ENCODE measurements at regions not wholly inside any gene's neighbourhood (a gene's known extent, or its start where the extent isn't known, plus 50 kb on each side); places are given as distances from the start of the nearest gene placed in this dataset.

DNA sequence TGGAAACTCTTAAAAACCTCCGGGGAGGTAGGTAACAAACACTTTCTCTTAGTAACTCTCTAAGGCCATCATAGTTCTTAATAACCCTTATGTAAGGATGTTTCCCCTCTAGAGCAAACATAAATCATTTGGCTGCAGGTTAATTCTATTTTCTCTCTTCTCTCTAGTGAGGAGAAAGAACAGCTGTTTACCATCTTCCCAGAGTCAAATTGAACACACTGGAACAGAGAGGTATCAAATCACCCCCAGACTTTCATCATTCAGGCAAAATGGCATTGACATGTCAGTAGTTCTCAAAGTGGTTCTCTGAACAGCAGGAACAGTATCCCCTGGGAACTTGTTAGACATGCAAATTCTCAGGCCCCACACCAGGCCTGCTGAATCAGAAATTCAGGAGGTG is 240.7 kb downstream of the MEIS1 start:
- H3K4me1 ChIP-seq (ENCODE audit: control insufficient read depth, insufficient read depth, low read length): no peaks in the 10 kb centered on the region
- peaks cover 0 to 2% of the 10 kb centered on the region in 2 donors for H3K27me3 Mint-ChIP-seq (ENCODE audit: low read depth in 2 of 2)
- no peak for ATAC-seq
- H3K4me3 Mint-ChIP-seq: no peak overlapping the region
- peaks cover 0 to 4% of the 10 kb centered on the region in 2 donors for H3K9me3 Mint-ChIP-seq
- H3K27ac Mint-ChIP-seq: no peak overlapping the region
- TF ChIP-seq, protein P1, sequence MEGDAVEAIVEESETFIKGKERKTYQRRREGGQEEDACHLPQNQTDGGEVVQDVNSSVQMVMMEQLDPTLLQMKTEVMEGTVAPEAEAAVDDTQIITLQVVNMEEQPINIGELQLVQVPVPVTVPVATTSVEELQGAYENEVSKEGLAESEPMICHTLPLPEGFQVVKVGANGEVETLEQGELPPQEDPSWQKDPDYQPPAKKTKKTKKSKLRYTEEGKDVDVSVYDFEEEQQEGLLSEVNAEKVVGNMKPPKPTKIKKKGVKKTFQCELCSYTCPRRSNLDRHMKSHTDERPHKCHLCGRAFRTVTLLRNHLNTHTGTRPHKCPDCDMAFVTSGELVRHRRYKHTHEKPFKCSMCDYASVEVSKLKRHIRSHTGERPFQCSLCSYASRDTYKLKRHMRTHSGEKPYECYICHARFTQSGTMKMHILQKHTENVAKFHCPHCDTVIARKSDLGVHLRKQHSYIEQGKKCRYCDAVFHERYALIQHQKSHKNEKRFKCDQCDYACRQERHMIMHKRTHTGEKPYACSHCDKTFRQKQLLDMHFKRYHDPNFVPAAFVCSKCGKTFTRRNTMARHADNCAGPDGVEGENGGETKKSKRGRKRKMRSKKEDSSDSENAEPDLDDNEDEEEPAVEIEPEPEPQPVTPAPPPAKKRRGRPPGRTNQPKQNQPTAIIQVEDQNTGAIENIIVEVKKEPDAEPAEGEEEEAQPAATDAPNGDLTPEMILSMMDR (IDR thresholded peaks at IDR 0.05): no peak
- H3K4me1 Mint-ChIP-seq: no peaks in the 10 kb centered on the region
- no peak for DNase-seq
- intact Hi-C loops (cut with micrococcal nuclease): no loop called here
- H3K36me3 Mint-ChIP-seq: no peaks in the 10 kb centered on the region
- H3K9me3 ChIP-seq (ENCODE audit: control insufficient read depth, insufficient read depth, low read length): no peaks in the 10 kb centered on the region
- H3K27ac ChIP-seq (ENCODE audit: low read length): no peak overlapping the region
- WGBS (ENCODE audit: insufficient coverage): 50% methylated on average over 1 of the region's 1 CpG
- no peaks in the 10 kb centered on the region for H3K27me3 ChIP-seq (ENCODE audit: control insufficient read depth, insufficient read depth, low read length)
- no peaks in the 10 kb centered on the region for H3K36me3 ChIP-seq (ENCODE audit: control insufficient read depth, insufficient read depth, low read length)
- H3K4me3 ChIP-seq (ENCODE audit: low read length): no peak overlapping the region

- Histone ChIP-seq H3K27ac (ENCODE audit: low read length) (no peak overlapping the region), H3K36me3 (ENCODE audit: control insufficient read depth, insufficient read depth, low read length) (no peaks in the 10 kb centered on the region), H3K27me3 (ENCODE audit: control insufficient read depth, insufficient read depth, low read length) (no peaks in the 10 kb centered on the region), H3K4me3 (ENCODE audit: low read length) (no peak overlapping the region), H3K4me1 (ENCODE audit: control insufficient read depth, insufficient read depth, low read length) (no peaks in the 10 kb centered on the region), H3K9me3 (ENCODE audit: control insufficient read depth, insufficient read depth, low read length) (no peaks in the 10 kb centered on the region)
- ATAC-seq (no peak), DNase-seq (no peak)
- Mint-ChIP-seq H3K36me3 (no peaks in the 10 kb centered on the region), H3K9me3 (peaks cover 0 to 4% of the 10 kb centered on the region in 2 donors), H3K4me1 (no peaks in the 10 kb centered on the region), H3K27me3 (ENCODE audit: low read depth in 2 of 2) (peaks cover 0 to 6% of the 10 kb centered on the region in 2 donors), H3K27ac (no peak overlapping the region), H3K4me3 (no peak overlapping the region)
- TF ChIP-seq, protein P1 (IDR thresholded peaks at IDR 0.05): no peak
- intact Hi-C loops (cut with micrococcal nuclease): no loop called here
- 75% methylated on average over 2 of the region's 2 CpGs for WGBS (ENCODE audit: insufficient coverage)
These were observed 244.5 kb downstream of the MEIS1 start for GRCh38 chr2:66679442-66679841.

DNA sequence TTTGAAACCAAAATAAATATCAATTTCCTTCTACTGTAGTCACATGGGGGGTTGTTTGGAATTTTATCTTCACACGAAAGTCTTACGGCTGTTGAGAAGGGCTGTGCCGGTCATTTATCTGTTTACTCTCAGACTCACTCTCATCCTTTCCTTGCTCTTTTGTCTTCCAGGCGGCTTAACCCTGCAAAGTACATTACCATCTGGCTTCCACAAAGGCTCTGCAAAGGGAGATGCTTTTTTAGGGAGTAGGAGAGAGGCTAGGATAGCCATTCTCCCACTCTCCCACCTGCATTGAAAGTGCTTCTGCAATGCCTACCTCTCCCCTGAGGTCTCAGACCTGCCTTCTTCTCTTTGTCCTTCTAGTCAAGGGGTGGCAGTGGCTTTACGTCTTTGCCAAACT is 247.6 kb downstream of the MEIS1 start:
- H3K4me3 Mint-ChIP-seq: no peak overlapping the region
- WGBS (ENCODE audit: insufficient coverage): 91% methylated on average over 4 of the region's 5 CpGs
- no peaks in the 10 kb centered on the region for H3K4me1 ChIP-seq (ENCODE audit: control insufficient read depth, insufficient read depth, low read length)
- no peaks in the 10 kb centered on the region for H3K36me3 Mint-ChIP-seq
- ATAC-seq (no peak), DNase-seq (no peak)
- H3K4me1 Mint-ChIP-seq: no peaks in the 10 kb centered on the region
- H3K27ac ChIP-seq (ENCODE audit: low read length): no peak overlapping the region
- H3K27me3 ChIP-seq (ENCODE audit: control insufficient read depth, insufficient read depth, low read length): no peaks in the 10 kb centered on the region
- intact Hi-C loops (cut with micrococcal nuclease): no loop called here
- H3K27me3 Mint-ChIP-seq (ENCODE audit: low read depth in 2 of 2): peaks cover 0 to 6% of the 10 kb centered on the region in 2 donors
- TF ChIP-seq, protein P1 (IDR thresholded peaks at IDR 0.05): no peak
- no peaks in the 10 kb centered on the region for H3K9me3 ChIP-seq (ENCODE audit: control insufficient read depth, insufficient read depth, low read length)
- H3K27ac Mint-ChIP-seq: no peak overlapping the region
- H3K4me3 ChIP-seq (ENCODE audit: low read length): no peak overlapping the region
- no peaks in the 10 kb centered on the region for H3K36me3 ChIP-seq (ENCODE audit: control insufficient read depth, insufficient read depth, low read length)
- H3K9me3 Mint-ChIP-seq: no peaks in the 10 kb centered on the region

GRCh38 chr2:66683064-66683463 is 248.1 kb downstream of the MEIS1 start:
- Mint-ChIP-seq H3K4me3 (no peak overlapping the region), H3K27ac (no peak overlapping the region), H3K27me3 (ENCODE audit: low read depth in 2 of 2) (peaks cover 0 to 6% of the 10 kb centered on the region in 2 donors), H3K36me3 (no peaks in the 10 kb centered on the region), H3K4me1 (no peaks in the 10 kb centered on the region), H3K9me3 (no peaks in the 10 kb centered on the region)
- no peak for DNase-seq
- H3K36me3 ChIP-seq (ENCODE audit: control insufficient read depth, insufficient read depth, low read length): no peaks in the 10 kb centered on the region
- no peak for ATAC-seq
- intact Hi-C loops (cut with micrococcal nuclease): no loop called here
- no peak overlapping the region for H3K27ac ChIP-seq (ENCODE audit: low read length)
- H3K9me3 ChIP-seq (ENCODE audit: control insufficient read depth, insufficient read depth, low read length): no peaks in the 10 kb centered on the region
- no peaks in the 10 kb centered on the region for H3K27me3 ChIP-seq (ENCODE audit: control insufficient read depth, insufficient read depth, low read length)
- WGBS (ENCODE audit: insufficient coverage): 84% methylated on average over 2 of the region's 3 CpGs
- H3K4me1 ChIP-seq (ENCODE audit: control insufficient read depth, insufficient read depth, low read length): no peaks in the 10 kb centered on the region
- no peak overlapping the region for H3K4me3 ChIP-seq (ENCODE audit: low read length)
- TF ChIP-seq, protein P1 (IDR thresholded peaks at IDR 0.05): no peak

All from natural killer cell (primary cell).